ENCODE measurements at regions not wholly inside any gene's neighbourhood (a gene's known extent, or its start where the extent isn't known, plus 50 kb on each side); places are given as distances from the start of the nearest gene placed in this dataset.

GRCh38 chr5:2317540-2317939, 433.9 kb downstream of the IRX2 start:
- no peak for TF ChIP-seq CTCF (IDR thresholded peaks at IDR 0.05; ENCODE audit: low read length)
- no peak for TF ChIP-seq EZH2 (optimal IDR thresholded peaks at IDR 0.05; ENCODE audit: low read depth, low read length)
- TF ChIP-seq EZH2phosphoT487 (IDR thresholded peaks at IDR 0.05; ENCODE audit: low read length), result no peak
